GM21360 (cell line): ENCODE measurements at regions not wholly inside any gene's neighbourhood (a gene's known extent, or its start where the extent isn't known, plus 50 kb on each side); places are given as distances from the start of the nearest gene placed in this dataset.

Experiments
- ATAC-seq: cut with Tn5 transposase; IDR thresholded peaks from one replicate; pipeline ENCODE4 v1.9.1; 2021; ENCODE audit warnings: mild to moderate bottlenecking, moderate library complexity; ENCODE audit not compliant: unreplicated experiment

GRCh38 chr10:117699436-117700075 is 157.0 kb downstream of the EMX2 start:
- ATAC-seq: no peak

GRCh38 chr10:117710181-117710798 is 167.7 kb downstream of the EMX2 start:
- no peak for ATAC-seq

GRCh38 chr10:117716889-117717288 is 174.3 kb downstream of the EMX2 start:
- no peak for ATAC-seq

- no peak for ATAC-seq
Measured at GRCh38 chr10:117718986-117719920, 176.7 kb downstream of the EMX2 start.

GRCh38 chr10:117720931-117721835 is 178.6 kb downstream of the EMX2 start:
- ATAC-seq: no peak

- no peak for ATAC-seq
Measured at GRCh38 chr10:117721873-117722272, 179.3 kb downstream of the EMX2 start.

- ATAC-seq: no peak
Measured at GRCh38 chr10:117723343-117723742, 180.8 kb downstream of the EMX2 start.

GRCh38 chr10:117725993-117726392 is 183.4 kb downstream of the EMX2 start:
- no peak for ATAC-seq

GRCh38 chr10:117726596-117727295 is 184.2 kb downstream of the EMX2 start:
- no peak for ATAC-seq

- ATAC-seq: no peak
Measured at GRCh38 chr10:117727421-117727820, 184.9 kb downstream of the EMX2 start.

GRCh38 chr10:117728087-117728486 is 185.5 kb downstream of the EMX2 start:
- no peak for ATAC-seq

GRCh38 chr10:117729156-117729555 is 186.6 kb downstream of the EMX2 start:
- no peak for ATAC-seq

- ATAC-seq: no peak
Measured at GRCh38 chr10:117731121-117731791, 188.7 kb downstream of the EMX2 start.

GRCh38 chr10:117734731-117735405 is 192.3 kb downstream of the EMX2 start:
- no peak for ATAC-seq

- no peak for ATAC-seq
Measured at GRCh38 chr10:117736655-117737054, 194.1 kb downstream of the EMX2 start.

GRCh38 chr10:117740088-117740487 is 197.5 kb downstream of the EMX2 start:
- no peak for ATAC-seq

- ATAC-seq: no peak
Measured at GRCh38 chr10:117740691-117741222, 198.2 kb downstream of the EMX2 start.

- ATAC-seq: no peak
Measured at GRCh38 chr10:117741524-117741923, 199.0 kb downstream of the EMX2 start.

- no peak for ATAC-seq
Measured at GRCh38 chr10:117743509-117743908, 201.0 kb downstream of the EMX2 start.
